ENCODE measurements at regions not wholly inside any gene's neighbourhood (a gene's known extent, or its start where the extent isn't known, plus 50 kb on each side); places are given as distances from the start of the nearest gene placed in this dataset.
A peak's percentile ranks its signal among the peaks of the same experiment; 100 is the strongest.

DNA sequence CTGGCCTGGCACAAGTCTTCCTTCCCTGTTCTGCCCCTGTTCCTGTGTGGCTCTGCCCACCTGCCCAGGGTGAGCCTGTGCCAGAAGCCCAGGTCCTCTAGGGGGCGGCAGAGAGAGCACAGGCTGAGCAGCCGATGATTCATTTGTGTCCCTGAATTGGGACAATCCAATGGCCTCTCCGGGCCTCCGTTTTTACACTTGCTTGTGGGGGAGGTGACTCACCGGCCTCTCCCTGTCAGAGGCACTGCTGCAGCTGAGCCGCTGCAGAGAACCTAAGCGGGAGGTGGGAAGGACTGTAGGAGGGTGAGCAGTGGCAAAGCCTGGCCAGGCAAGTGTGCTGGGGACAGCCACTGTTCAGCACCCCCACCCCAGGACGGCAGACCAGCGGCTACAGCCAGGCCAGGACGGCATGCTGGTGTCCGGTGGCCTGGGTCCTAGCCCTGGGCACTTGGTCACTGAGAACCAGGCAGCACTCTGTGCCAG lies 65.2 kb upstream of the LMO1 start (continued):
- 0 out of 2 replicates have a peak, but pooled peaks have one; percentile 19 for TF ChIP-seq CREB1 (IDR thresholded peaks at IDR 0.05; ENCODE audit: low read depth)
- TF ChIP-seq RAD21 (IDR thresholded peaks at IDR 0.05; ENCODE audit: insufficient read depth, low read depth, low read length): peak; percentile 50
- no peak for TF ChIP-seq LARP7 (IDR thresholded peaks at IDR 0.05)
- no peak for TF ChIP-seq HSF1 (IDR thresholded peaks at IDR 0.05; ENCODE audit: low read depth, low read length)
- peak; percentile 42; the same call in 1 of the 2 replicates for TF ChIP-seq SMC3 (IDR thresholded peaks at IDR 0.05; ENCODE audit: borderline replicate concordance, low read length)
- TF ChIP-seq SP1 (IDR thresholded peaks at IDR 0.05; ENCODE audit: low read depth, low read length): peak; percentile 37
- 0 out of 2 replicates have a peak, but pooled peaks have one; percentile 59 for TF ChIP-seq RCOR1 (conservative IDR thresholded peaks at IDR 0.05; ENCODE audit: low read depth, low read length)
- TF ChIP-seq FOXK2 (IDR thresholded peaks at IDR 0.05): no peak
- no peak for TF ChIP-seq BCLAF1 (IDR thresholded peaks at IDR 0.05)
- TF ChIP-seq JUND (IDR thresholded peaks at IDR 0.05; ENCODE audit: low read depth, low read length): peak; percentile 63
- no peak for TF ChIP-seq CEBPB (IDR thresholded peaks at IDR 0.05; ENCODE audit: borderline replicate concordance in 1 of 2, low read depth in 2 of 2, low read length in 2 of 2)
- TF ChIP-seq, protein P1, sequence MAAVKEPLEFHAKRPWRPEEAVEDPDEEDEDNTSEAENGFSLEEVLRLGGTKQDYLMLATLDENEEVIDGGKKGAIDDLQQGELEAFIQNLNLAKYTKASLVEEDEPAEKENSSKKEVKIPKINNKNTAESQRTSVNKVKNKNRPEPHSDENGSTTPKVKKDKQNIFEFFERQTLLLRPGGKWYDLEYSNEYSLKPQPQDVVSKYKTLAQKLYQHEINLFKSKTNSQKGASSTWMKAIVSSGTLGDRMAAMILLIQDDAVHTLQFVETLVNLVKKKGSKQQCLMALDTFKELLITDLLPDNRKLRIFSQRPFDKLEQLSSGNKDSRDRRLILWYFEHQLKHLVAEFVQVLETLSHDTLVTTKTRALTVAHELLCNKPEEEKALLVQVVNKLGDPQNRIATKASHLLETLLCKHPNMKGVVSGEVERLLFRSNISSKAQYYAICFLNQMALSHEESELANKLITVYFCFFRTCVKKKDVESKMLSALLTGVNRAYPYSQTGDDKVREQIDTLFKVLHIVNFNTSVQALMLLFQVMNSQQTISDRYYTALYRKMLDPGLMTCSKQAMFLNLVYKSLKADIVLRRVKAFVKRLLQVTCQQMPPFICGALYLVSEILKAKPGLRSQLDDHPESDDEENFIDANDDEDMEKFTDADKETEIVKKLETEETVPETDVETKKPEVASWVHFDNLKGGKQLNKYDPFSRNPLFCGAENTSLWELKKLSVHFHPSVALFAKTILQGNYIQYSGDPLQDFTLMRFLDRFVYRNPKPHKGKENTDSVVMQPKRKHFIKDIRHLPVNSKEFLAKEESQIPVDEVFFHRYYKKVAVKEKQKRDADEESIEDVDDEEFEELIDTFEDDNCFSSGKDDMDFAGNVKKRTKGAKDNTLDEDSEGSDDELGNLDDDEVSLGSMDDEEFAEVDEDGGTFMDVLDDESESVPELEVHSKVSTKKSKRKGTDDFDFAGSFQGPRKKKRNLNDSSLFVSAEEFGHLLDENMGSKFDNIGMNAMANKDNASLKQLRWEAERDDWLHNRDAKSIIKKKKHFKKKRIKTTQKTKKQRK (IDR thresholded peaks at IDR 0.05; ENCODE audit: low read depth, low read length): no peak
- TF ChIP-seq ZBTB33 (IDR thresholded peaks at IDR 0.05): no peak
- TF ChIP-seq POU2F2 (IDR thresholded peaks at IDR 0.05; ENCODE audit: borderline replicate concordance, low read depth, low read length): peak; percentile 25; the same call in 1 of the 3 replicates
- TF ChIP-seq POLR2AphosphoS2 (IDR thresholded peaks at IDR 0.05; ENCODE audit: low read depth, low read length): no peak
- TF ChIP-seq, protein P2, sequence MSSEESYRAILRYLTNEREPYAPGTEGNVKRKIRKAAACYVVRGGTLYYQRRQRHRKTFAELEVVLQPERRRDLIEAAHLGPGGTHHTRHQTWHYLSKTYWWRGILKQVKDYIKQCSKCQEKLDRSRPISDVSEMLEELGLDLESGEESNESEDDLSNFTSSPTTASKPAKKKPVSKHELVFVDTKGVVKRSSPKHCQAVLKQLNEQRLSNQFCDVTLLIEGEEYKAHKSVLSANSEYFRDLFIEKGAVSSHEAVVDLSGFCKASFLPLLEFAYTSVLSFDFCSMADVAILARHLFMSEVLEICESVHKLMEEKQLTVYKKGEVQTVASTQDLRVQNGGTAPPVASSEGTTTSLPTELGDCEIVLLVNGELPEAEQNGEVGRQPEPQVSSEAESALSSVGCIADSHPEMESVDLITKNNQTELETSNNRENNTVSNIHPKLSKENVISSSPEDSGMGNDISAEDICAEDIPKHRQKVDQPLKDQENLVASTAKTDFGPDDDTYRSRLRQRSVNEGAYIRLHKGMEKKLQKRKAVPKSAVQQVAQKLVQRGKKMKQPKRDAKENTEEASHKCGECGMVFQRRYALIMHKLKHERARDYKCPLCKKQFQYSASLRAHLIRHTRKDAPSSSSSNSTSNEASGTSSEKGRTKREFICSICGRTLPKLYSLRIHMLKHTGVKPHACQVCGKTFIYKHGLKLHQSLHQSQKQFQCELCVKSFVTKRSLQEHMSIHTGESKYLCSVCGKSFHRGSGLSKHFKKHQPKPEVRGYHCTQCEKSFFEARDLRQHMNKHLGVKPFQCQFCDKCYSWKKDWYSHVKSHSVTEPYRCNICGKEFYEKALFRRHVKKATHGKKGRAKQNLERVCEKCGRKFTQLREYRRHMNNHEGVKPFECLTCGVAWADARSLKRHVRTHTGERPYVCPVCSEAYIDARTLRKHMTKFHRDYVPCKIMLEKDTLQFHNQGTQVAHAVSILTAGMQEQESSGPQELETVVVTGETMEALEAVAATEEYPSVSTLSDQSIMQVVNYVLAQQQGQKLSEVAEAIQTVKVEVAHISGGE (CRISPR knock-in tag; IDR thresholded peaks at IDR 0.05): no peak
- TF ChIP-seq EED (IDR thresholded peaks at IDR 0.05; ENCODE audit: low read depth): peak; percentile 80
- no peak for TF ChIP-seq CBX3 (IDR thresholded peaks at IDR 0.05; ENCODE audit: borderline replicate concordance, low read depth)
